HepG2 (cell line): ENCODE measurements at regions not wholly inside any gene's neighbourhood (a gene's known extent, or its start where the extent isn't known, plus 50 kb on each side); places are given as distances from the start of the nearest gene placed in this dataset.

Experiments used
- ATAC-seq: fragments of 200-7000 bp; cut with Tn5 transposase; 3 replicates; pipeline ENCODE4 v1.9.1; 2020; ENCODE audit warnings: mild to moderate bottlenecking, moderate library complexity
- BruUV-seq: library from RNA; stranded (reverse); fragments of 400-500 nt; replicated peaks from 2 replicates; lab custom pipeline; 2021; lab: Mats Ljungman, UMichigan
- CTCF ChIA-PET: fragments of 300-600 bp; formaldehyde crosslinking; extraction: SDS; loops from one replicate; lab custom pipeline; 2021; ENCODE audit warnings: low total read pairs, inconsistent platforms, low intra/inter-chr PET ratio; lab: Yijun Ruan, JAX
- POLR2A ChIA-PET: fragments of 350-600 bp; sonication (Branson Sonifier 250); formaldehyde crosslinking; loops from one replicate; lab custom pipeline; 2020; ENCODE audit warnings: antibody characterized with exemption, inconsistent platforms; lab: Yijun Ruan, JAX
- DNase-seq: peaks from one replicate; pipeline ENCODE4 v3.0.0-alpha.2; 2015; ENCODE audit warnings: low spot score
- FAIRE-seq: peaks from 3 replicates; lab custom pipeline; 2011; peaks lifted over from hg19 to GRCh38; lab: Jason Lieb, UNC
- H2AFZ ChIP-seq: one replicate; pipeline ENCODE4 v1.6.1; 2011; ENCODE audit warnings: low read length, inconsistent platforms
- H3K27ac ChIP-seq: fragments of 300-600 bp; 3 replicates; pipeline ENCODE4 v1.8.0; 2011; ENCODE audit warnings: mixed run types, mild to moderate bottlenecking, mixed read lengths, low read length, inconsistent platforms; ENCODE audit not compliant: insufficient read depth; ENCODE audit errors: extremely low read length
- H3K27me3 ChIP-seq, 2 experiments: fragments of 200-600 bp in 1 of 2; 2 replicates in 1 of 2; 3 replicates in 1 of 2; pipeline versions ENCODE4 v1.6.0 to v1.8.0; 2011; ENCODE audit warnings: low read length in 2 of 2, mild to moderate bottlenecking in 2 of 2, moderate library complexity in 2 of 2, inconsistent platforms in 1 of 2; ENCODE audit not compliant: insufficient read depth in 2 of 2, control insufficient read depth in 1 of 2
- H3K36me3 ChIP-seq, 2 experiments: fragments of 200-600 bp in 1 of 2; replicated peaks in 1 of 2; 2 replicates in 1 of 2; 3 replicates in 1 of 2; pipeline versions ENCODE4 v1.5.1 to v1.8.0; 2011; ENCODE audit warnings: low read length in 2 of 2, inconsistent platforms in 1 of 2; ENCODE audit not compliant: insufficient read depth in 2 of 2, control insufficient read depth in 1 of 2
- H3K4me1 ChIP-seq: 2 replicates; pipeline ENCODE4 v1.5.1; 2012; ENCODE audit warnings: low read length, inconsistent platforms; ENCODE audit not compliant: insufficient read depth
- H3K4me2 ChIP-seq: 2 replicates; pipeline ENCODE4 v1.6.0; 2011; ENCODE audit warnings: low read depth, low read length, inconsistent platforms
- H3K4me3 ChIP-seq, 3 experiments: fragments of 200-600 bp in 1 of 3; sonication (generic), shearing (Covaris generic) in 1 of 3; replicated peaks in 1 of 3; 2 replicates each; pipeline ENCODE4 v1.5.1; 2011 to 2016; ENCODE audit warnings: low read length in 3 of 3, inconsistent platforms in 2 of 3, low read depth in 2 of 3, mild to moderate bottlenecking in 2 of 3, control low read depth in 1 of 3, mixed read lengths in 1 of 3; ENCODE audit not compliant: insufficient read depth in 1 of 3
- H3K79me2 ChIP-seq: one replicate; pipeline ENCODE4 v1.6.1; 2011; ENCODE audit warnings: low read length, inconsistent platforms; ENCODE audit not compliant: insufficient read depth
- H3K9ac ChIP-seq: 2 replicates; pipeline ENCODE4 v1.6.0; 2011; ENCODE audit warnings: mild to moderate bottlenecking, low read depth, low read length, inconsistent platforms; ENCODE audit not compliant: insufficient read depth
- H3K9me3 ChIP-seq: 2 replicates; pipeline ENCODE4 v1.5.1; 2012; ENCODE audit warnings: mild to moderate bottlenecking, low read length
- H4K20me1 ChIP-seq: 2 replicates; pipeline ENCODE4 v1.6.0; 2011; ENCODE audit warnings: inconsistent platforms, mild to moderate bottlenecking, low read length, moderate library complexity; ENCODE audit not compliant: insufficient read depth
- ATAD3A ChIP-seq: sonication (generic); formaldehyde crosslinking; IDR thresholded peaks from 2 replicates; pipeline ENCODE4 v1.4.0; 2020; ENCODE audit warnings: missing genetic modification reagents
- EED ChIP-seq: sonication (generic); formaldehyde crosslinking; IDR thresholded peaks from 2 replicates; pipeline ENCODE4 v1.5.0; 2020; ENCODE audit warnings: mild to moderate bottlenecking, missing genetic modification reagents
- NFKB2 ChIP-seq: sonication (generic); formaldehyde crosslinking; IDR thresholded peaks from 2 replicates; pipeline ENCODE4 v1.4.0; 2020; ENCODE audit warnings: missing genetic modification reagents, borderline replicate concordance
- STAT5B ChIP-seq: sonication (generic); formaldehyde crosslinking; IDR thresholded peaks from 2 replicates; pipeline ENCODE4 v1.4.0; 2020; ENCODE audit warnings: missing genetic modification reagents
- ZBTB38 ChIP-seq: sonication (generic); formaldehyde crosslinking; IDR thresholded peaks from 2 replicates; pipeline ENCODE4 v1.5.1; 2020; ENCODE audit warnings: mild to moderate bottlenecking, missing genetic modification reagents
- ZEB1 ChIP-seq: IDR thresholded peaks from 2 replicates; pipeline ENCODE4 v1.6.1; 2012; ENCODE audit warnings: mild to moderate bottlenecking, low read depth, inconsistent platforms; ENCODE audit not compliant: insufficient replicate concordance
- ZMYM3 ChIP-seq: sonication (generic); formaldehyde crosslinking; IDR thresholded peaks from 2 replicates; pipeline ENCODE4 v1.5.1; 2020; ENCODE audit warnings: mild to moderate bottlenecking, missing genetic modification reagents
- ZNF138 ChIP-seq: sonication (generic); formaldehyde crosslinking; IDR thresholded peaks from 2 replicates; pipeline ENCODE4 v1.5.0; 2020; ENCODE audit warnings: mild to moderate bottlenecking, low read depth, missing genetic modification reagents
- ZNF232 ChIP-seq: sonication (generic); formaldehyde crosslinking; IDR thresholded peaks from 2 replicates; pipeline ENCODE4 v1.4.0; 2020; ENCODE audit warnings: missing genetic modification reagents, borderline replicate concordance
- ZNF24 ChIP-seq: fragments of 450-650 bp; IDR thresholded peaks from 2 replicates; pipeline ENCODE4 v1.6.1; 2017; ENCODE audit warnings: antibody characterized with exemption, mild to moderate bottlenecking
- ZNF546 ChIP-seq: sonication (generic); formaldehyde crosslinking; conservative IDR thresholded peaks from 2 replicates; pipeline ENCODE4 v1.8.1; 2023; ENCODE audit warnings: mild to moderate bottlenecking, missing genetic modification reagents
- WGBS: methylation state at CpG from one replicate; pipeline ENCODE4 v1.1.6; 2017; ENCODE audit warnings: low lambda C conversion rate; 5-methylcytosine and 5-hydroxymethylcytosine counted together
- in situ Hi-C: cut with HindIII; loops from 2 replicates; pipeline ENCODE4 v1.10.0; 2017; ENCODE audit warnings: low pct_unique_long_range_greater_than_20kb; ENCODE audit not compliant: extremely low pct_ligation_motif_present
- intact Hi-C: fragments of 100-400 bp; cut with micrococcal nuclease; formaldehyde crosslinking; loops from one replicate; pipeline ENCODE4 v1.10.0; 2022; ENCODE audit not compliant: unreplicated experiment
- TF ChIP-seq, protein P1 (sequence below): sonication (generic); formaldehyde crosslinking; IDR thresholded peaks from 2 replicates; pipeline ENCODE4 v1.4.0; 2020; ENCODE audit warnings: mild to moderate bottlenecking, missing genetic modification reagents
- TF ChIP-seq, protein P2 (sequence below): sonication (generic); formaldehyde crosslinking; IDR thresholded peaks from 2 replicates; pipeline ENCODE4 v1.5.0; 2020; ENCODE audit warnings: missing genetic modification reagents
- TF ChIP-seq, protein P3 (sequence below): sonication (generic); formaldehyde crosslinking; IDR thresholded peaks from 2 replicates; pipeline ENCODE4 v1.4.0; 2020; ENCODE audit warnings: low read depth, mild to moderate bottlenecking, missing genetic modification reagents
- TF ChIP-seq, protein P4 (sequence below): sonication (generic); formaldehyde crosslinking; IDR thresholded peaks from 2 replicates; pipeline ENCODE4 v1.4.0; 2020; ENCODE audit warnings: mild to moderate bottlenecking, missing genetic modification reagents

DNA sequence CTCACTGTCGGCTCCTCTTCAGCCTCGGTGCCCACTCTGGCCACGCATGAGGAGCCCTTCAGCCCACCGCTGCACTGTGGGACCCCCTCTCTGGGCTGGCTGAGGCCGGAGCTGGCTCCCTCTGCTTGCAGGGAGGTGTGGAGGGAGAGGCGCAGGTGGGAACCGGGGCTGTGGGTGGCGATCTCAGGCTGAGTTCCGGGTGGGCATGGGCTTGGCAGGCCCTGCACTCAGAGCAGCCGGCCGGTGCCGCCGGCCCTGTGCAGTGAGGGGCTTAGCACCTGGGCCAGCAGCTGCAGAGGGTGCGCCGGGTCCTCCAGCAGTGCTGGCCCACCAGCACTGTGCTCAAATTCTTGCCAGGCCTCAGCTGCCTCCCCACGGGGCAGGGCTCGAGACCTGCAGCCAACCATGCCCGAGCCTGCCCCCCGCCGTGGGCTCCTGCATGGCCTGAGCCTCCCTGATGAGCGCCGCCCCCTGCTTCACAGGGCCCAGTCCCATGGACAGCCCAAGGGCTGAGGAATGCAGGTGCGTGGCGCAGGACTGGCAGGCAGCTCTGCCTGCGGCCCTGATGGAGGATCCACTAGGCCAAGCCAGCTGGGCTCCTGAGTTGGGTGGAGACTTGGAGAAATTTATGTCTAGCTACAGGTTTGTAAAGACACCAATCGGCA is 899.1 kb downstream of the SI start:
- ChIA-PET POLR2A (no interaction called here), CTCF (no interaction called here)
- 53% methylated on average over 8 of the region's 26 CpGs for WGBS
- DNase-seq (no peak), ATAC-seq (no peak), FAIRE-seq (no peak)
- Histone ChIP-seq H2AFZ (no peak overlapping the region), H3K4me1 (no peaks in the 10 kb centered on the region), H3K27me3 (no peaks in the 10 kb centered on the region), H3K79me2 (no peaks in the 10 kb centered on the region), H3K27ac (no peak overlapping the region), H4K20me1 (no peaks in the 10 kb centered on the region), H3K9me3 (peaks cover 12% of the 10 kb centered on the region), H3K9ac (no peak overlapping the region), H3K36me3 (no peaks in the 10 kb centered on the region), H3K4me2 (no peak overlapping the region), H3K4me3 (no peak overlapping the region)
- intact Hi-C loops (no loop called here), in situ Hi-C loops (no loop called here)
- TF ChIP-seq EED (CRISPR knock-in tag) = no peak
- TF ChIP-seq ZNF546 (CRISPR knock-in tag) = no peak
- TF ChIP-seq, protein P1, sequence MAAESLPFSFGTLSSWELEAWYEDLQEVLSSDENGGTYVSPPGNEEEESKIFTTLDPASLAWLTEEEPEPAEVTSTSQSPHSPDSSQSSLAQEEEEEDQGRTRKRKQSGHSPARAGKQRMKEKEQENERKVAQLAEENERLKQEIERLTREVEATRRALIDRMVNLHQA = no peak
- TF ChIP-seq STAT5B (CRISPR knock-in tag) = no peak
- no peak for TF ChIP-seq ATAD3A (CRISPR knock-in tag)
- TF ChIP-seq, protein P2, sequence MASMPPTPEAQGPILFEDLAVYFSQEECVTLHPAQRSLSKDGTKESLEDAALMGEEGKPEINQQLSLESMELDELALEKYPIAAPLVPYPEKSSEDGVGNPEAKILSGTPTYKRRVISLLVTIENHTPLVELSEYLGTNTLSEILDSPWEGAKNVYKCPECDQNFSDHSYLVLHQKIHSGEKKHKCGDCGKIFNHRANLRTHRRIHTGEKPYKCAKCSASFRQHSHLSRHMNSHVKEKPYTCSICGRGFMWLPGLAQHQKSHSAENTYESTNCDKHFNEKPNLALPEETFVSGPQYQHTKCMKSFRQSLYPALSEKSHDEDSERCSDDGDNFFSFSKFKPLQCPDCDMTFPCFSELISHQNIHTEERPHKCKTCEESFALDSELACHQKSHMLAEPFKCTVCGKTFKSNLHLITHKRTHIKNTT (CRISPR knock-in tag) = no peak
- TF ChIP-seq NFKB2 (CRISPR knock-in tag) = no peak
- TF ChIP-seq ZNF232 (CRISPR knock-in tag) = no peak
- no peak for TF ChIP-seq ZEB1
- TF ChIP-seq ZNF24 = no peak
- TF ChIP-seq, protein P3, sequence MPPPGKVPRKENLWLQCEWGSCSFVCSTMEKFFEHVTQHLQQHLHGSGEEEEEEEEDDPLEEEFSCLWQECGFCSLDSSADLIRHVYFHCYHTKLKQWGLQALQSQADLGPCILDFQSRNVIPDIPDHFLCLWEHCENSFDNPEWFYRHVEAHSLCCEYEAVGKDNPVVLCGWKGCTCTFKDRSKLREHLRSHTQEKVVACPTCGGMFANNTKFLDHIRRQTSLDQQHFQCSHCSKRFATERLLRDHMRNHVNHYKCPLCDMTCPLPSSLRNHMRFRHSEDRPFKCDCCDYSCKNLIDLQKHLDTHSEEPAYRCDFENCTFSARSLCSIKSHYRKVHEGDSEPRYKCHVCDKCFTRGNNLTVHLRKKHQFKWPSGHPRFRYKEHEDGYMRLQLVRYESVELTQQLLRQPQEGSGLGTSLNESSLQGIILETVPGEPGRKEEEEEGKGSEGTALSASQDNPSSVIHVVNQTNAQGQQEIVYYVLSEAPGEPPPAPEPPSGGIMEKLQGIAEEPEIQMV (CRISPR knock-in tag) = no peak
- TF ChIP-seq ZBTB38 (CRISPR knock-in tag) = no peak
- no peak for TF ChIP-seq ZMYM3 (CRISPR knock-in tag)
- TF ChIP-seq, protein P4, sequence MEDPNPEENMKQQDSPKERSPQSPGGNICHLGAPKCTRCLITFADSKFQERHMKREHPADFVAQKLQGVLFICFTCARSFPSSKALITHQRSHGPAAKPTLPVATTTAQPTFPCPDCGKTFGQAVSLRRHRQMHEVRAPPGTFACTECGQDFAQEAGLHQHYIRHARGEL (CRISPR knock-in tag) = no peak
- TF ChIP-seq ZNF138 = no peak
- no TSS peak for BruUV-seq
